ENCODE measurements at regions not wholly inside any gene's neighbourhood (a gene's known extent, or its start where the extent isn't known, plus 50 kb on each side); places are given as distances from the start of the nearest gene placed in this dataset.

GRCh38 chr5:20605732-20606525, 617.9 kb upstream of the CDH18 start:
- no peak for TF ChIP-seq ZSCAN20 (CRISPR knock-in tag; IDR thresholded peaks at IDR 0.05; ENCODE audit: borderline replicate concordance)
- TF ChIP-seq, protein P1, sequence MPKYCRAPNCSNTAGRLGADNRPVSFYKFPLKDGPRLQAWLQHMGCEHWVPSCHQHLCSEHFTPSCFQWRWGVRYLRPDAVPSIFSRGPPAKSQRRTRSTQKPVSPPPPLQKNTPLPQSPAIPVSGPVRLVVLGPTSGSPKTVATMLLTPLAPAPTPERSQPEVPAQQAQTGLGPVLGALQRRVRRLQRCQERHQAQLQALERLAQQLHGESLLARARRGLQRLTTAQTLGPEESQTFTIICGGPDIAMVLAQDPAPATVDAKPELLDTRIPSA (CRISPR knock-in tag; IDR thresholded peaks at IDR 0.05; ENCODE audit: borderline replicate concordance) = no peak
